ENCODE measurements at regions not wholly inside any gene's neighbourhood (a gene's known extent, or its start where the extent isn't known, plus 50 kb on each side); places are given as distances from the start of the nearest gene placed in this dataset.

DNA sequence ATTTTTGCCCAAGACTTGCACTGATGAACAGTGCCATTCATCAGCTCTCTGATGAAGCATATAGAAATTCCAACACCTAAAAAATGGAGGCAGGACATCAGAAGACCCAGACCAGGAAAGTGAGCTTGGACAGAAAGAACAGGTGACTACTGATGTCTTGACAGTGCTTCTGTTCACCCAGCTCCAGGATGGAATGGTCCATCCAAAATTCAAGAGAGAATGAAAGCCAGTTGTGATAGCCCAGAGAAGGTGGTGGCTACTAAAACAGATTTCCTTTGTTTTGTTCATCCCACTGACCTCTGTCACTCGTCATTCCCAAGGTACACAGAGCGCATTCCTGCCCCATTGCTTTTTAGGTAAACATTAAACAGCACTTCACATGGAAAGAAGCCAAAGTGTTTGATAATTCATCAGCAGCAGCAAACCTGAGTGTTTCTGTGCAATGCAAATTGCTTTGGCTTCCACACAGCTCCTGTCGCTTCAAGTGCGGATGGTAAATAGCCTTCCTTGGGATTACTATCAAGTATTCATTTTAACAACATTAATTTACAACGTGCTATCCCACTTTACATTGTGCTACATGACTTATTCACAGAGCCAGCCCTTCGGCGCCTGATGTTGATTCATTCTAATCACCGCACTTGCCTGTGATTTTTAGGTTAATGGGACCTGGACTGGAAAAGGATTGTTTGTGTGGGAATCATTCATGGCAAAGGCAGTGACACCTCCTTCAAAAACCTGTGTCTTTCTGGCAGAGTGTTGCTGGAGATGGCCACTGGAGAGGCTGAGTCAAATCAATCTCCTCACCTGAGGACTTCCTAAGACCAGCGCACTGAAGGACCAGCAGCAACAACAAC, 65.1 kb upstream of the TOX3 start (continued):
- TF ChIP-seq, protein P1, sequence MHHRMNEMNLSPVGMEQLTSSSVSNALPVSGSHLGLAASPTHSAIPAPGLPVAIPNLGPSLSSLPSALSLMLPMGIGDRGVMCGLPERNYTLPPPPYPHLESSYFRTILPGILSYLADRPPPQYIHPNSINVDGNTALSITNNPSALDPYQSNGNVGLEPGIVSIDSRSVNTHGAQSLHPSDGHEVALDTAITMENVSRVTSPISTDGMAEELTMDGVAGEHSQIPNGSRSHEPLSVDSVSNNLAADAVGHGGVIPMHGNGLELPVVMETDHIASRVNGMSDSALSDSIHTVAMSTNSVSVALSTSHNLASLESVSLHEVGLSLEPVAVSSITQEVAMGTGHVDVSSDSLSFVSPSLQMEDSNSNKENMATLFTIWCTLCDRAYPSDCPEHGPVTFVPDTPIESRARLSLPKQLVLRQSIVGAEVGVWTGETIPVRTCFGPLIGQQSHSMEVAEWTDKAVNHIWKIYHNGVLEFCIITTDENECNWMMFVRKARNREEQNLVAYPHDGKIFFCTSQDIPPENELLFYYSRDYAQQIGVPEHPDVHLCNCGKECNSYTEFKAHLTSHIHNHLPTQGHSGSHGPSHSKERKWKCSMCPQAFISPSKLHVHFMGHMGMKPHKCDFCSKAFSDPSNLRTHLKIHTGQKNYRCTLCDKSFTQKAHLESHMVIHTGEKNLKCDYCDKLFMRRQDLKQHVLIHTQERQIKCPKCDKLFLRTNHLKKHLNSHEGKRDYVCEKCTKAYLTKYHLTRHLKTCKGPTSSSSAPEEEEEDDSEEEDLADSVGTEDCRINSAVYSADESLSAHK (CRISPR knock-in tag; IDR thresholded peaks at IDR 0.05; ENCODE audit: borderline replicate concordance): no peak
- TF ChIP-seq NFATC3 (CRISPR knock-in tag; IDR thresholded peaks at IDR 0.05) (0 out of 2 replicates have a peak, but pooled peaks have one; percentile 30), KAT7 (CRISPR knock-in tag; IDR thresholded peaks at IDR 0.05; ENCODE audit: borderline replicate concordance) (peak; percentile 60; the same call in 1 of the 2 replicates), PHF5A (CRISPR knock-in tag; IDR thresholded peaks at IDR 0.05; ENCODE audit: low read depth, unreplicated experiment) (peak; percentile 78), MEF2D (CRISPR knock-in tag; IDR thresholded peaks at IDR 0.05) (peak; percentile 54; the same call in 1 of the 2 replicates), RARG (CRISPR knock-in tag; IDR thresholded peaks at IDR 0.05; ENCODE audit: low read depth) (peak; percentile 76; the same call in 1 of the 2 replicates), TOE1 (CRISPR knock-in tag; IDR thresholded peaks at IDR 0.05) (0 out of 2 replicates have a peak, but pooled peaks have one; percentile 88), KLF6 (CRISPR knock-in tag; IDR thresholded peaks at IDR 0.05) (peak; percentile 24; the same call in 1 of the 2 replicates), GTF3A (CRISPR knock-in tag; conservative IDR thresholded peaks at IDR 0.05) (0 out of 2 replicates have a peak, but pooled peaks have one; percentile 43), HDAC6 (IDR thresholded peaks at IDR 0.05; ENCODE audit: low read depth, low read length) (no peak), RBAK (CRISPR knock-in tag; IDR thresholded peaks at IDR 0.05) (no peak), POLR2AphosphoS2 (IDR thresholded peaks at IDR 0.05; ENCODE audit: low read depth, low read length) (no peak), FOXM1 (CRISPR knock-in tag; IDR thresholded peaks at IDR 0.05) (no peak), ATF7 (IDR thresholded peaks at IDR 0.05) (0 out of 2 replicates have a peak, but pooled peaks have one; percentile 9), ATF7 (CRISPR knock-in tag; IDR thresholded peaks at IDR 0.05) (peak; percentile 82; the same call in 1 of the 2 replicates), NFE2 (CRISPR knock-in tag; IDR thresholded peaks at IDR 0.05) (no peak), FOXK2 (IDR thresholded peaks at IDR 0.05) (peak; percentile 76), ZNF83 (CRISPR knock-in tag; IDR thresholded peaks at IDR 0.05; ENCODE audit: borderline replicate concordance) (no peak), ZNF501 (CRISPR knock-in tag; IDR thresholded peaks at IDR 0.05) (peak; percentile 85), AHR (CRISPR knock-in tag; IDR thresholded peaks at IDR 0.05) (no peak; the same call in 1 of the 2 replicates), ZNF12 (CRISPR knock-in tag; IDR thresholded peaks at IDR 0.05) (peak; percentile 82; the same call in 1 of the 2 replicates), ZSCAN20 (CRISPR knock-in tag; IDR thresholded peaks at IDR 0.05; ENCODE audit: borderline replicate concordance) (peak; percentile 23; the same call in 1 of the 2 replicates)
- TF ChIP-seq, protein P2, sequence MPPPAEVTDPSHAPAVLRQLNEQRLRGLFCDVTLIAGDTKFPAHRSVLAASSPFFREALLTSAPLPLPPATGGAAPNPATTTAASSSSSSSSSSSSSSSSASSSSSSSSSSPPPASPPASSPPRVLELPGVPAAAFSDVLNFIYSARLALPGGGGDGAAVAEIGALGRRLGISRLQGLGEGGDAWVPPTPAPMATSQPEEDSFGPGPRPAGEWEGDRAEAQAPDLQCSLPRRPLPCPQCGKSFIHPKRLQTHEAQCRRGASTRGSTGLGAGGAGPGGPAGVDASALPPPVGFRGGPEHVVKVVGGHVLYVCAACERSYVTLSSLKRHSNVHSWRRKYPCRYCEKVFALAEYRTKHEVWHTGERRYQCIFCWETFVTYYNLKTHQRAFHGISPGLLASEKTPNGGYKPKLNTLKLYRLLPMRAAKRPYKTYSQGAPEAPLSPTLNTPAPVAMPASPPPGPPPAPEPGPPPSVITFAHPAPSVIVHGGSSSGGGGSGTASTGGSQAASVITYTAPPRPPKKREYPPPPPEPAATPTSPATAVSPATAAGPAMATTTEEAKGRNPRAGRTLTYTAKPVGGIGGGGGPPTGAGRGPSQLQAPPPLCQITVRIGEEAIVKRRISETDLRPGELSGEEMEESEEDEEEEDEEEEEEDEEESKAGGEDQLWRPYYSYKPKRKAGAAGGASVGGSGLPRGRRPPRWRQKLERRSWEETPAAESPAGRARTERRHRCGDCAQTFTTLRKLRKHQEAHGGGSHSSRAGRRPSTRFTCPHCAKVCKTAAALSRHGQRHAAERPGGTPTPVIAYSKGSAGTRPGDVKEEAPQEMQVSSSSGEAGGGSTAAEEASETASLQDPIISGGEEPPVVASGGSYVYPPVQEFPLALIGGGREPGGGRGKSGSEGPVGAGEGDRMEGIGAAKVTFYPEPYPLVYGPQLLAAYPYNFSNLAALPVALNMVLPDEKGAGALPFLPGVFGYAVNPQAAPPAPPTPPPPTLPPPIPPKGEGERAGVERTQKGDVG (CRISPR knock-in tag; IDR thresholded peaks at IDR 0.05; ENCODE audit: borderline replicate concordance): no peak
- TF ChIP-seq, protein P3, sequence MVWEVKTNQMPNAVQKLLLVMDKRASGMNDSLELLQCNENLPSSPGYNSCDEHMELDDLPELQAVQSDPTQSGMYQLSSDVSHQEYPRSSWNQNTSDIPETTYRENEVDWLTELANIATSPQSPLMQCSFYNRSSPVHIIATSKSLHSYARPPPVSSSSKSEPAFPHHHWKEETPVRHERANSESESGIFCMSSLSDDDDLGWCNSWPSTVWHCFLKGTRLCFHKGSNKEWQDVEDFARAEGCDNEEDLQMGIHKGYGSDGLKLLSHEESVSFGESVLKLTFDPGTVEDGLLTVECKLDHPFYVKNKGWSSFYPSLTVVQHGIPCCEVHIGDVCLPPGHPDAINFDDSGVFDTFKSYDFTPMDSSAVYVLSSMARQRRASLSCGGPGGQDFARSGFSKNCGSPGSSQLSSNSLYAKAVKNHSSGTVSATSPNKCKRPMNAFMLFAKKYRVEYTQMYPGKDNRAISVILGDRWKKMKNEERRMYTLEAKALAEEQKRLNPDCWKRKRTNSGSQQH (CRISPR knock-in tag; IDR thresholded peaks at IDR 0.05; ENCODE audit: low read depth): peak; percentile 87; the same call in 1 of the 2 replicates
